Panc1 (cell line): ENCODE measurements at regions not wholly inside any gene's neighbourhood (a gene's known extent, or its start where the extent isn't known, plus 50 kb on each side); places are given as distances from the start of the nearest gene placed in this dataset.

Experiments used
- ATAC-seq: fragments of 200-7000 bp; cut with Tn5 transposase; 2 replicates; pipeline ENCODE4 v1.9.1; 2020; ENCODE audit warnings: mild to moderate bottlenecking, moderate library complexity
- BruUV-seq: library from RNA; stranded (reverse); fragments of 400-500 nt; replicated peaks from 2 replicates; lab custom pipeline; 2021; lab: Mats Ljungman, UMichigan
- CTCF ChIA-PET: fragments of 300-600 bp; sonication (Branson Sonifier 250); formaldehyde crosslinking; loops from one replicate; lab custom pipeline; 2022; ENCODE audit warnings: antibody characterized with exemption; lab: Charles Lee
- POLR2A ChIA-PET: fragments of 300-600 bp; sonication (Branson Sonifier 250); formaldehyde crosslinking; loops from one replicate; lab custom pipeline; 2022; ENCODE audit warnings: antibody characterized with exemption; lab: Charles Lee
- DNase-seq: peaks from one replicate; pipeline ENCODE4 v3.0.0-alpha.2; 2010; ENCODE audit warnings: low read depth, low spot score
- H3K27ac ChIP-seq: 2 replicates; pipeline ENCODE4 v1.5.1; 2011; ENCODE audit warnings: mild to moderate bottlenecking, low read length, inconsistent platforms
- H3K27me3 ChIP-seq: fragments of 200-500 bp; sonication (Bioruptor generic); 2 replicates; pipeline ENCODE4 v1.6.0; 2014; ENCODE audit warnings: low read length, inconsistent platforms; ENCODE audit not compliant: control insufficient read depth, insufficient read depth
- H3K36me3 ChIP-seq: fragments of 200-500 bp; sonication (Bioruptor generic); 2 replicates; pipeline ENCODE4 v1.5.1; 2014; ENCODE audit warnings: inconsistent platforms, mild to moderate bottlenecking, low read length, moderate library complexity; ENCODE audit not compliant: control insufficient read depth, insufficient read depth
- H3K4me1 ChIP-seq: 2 replicates; pipeline ENCODE4 v1.5.1; 2011; ENCODE audit warnings: inconsistent platforms, mild to moderate bottlenecking, low read length, moderate library complexity; ENCODE audit not compliant: control insufficient read depth, insufficient read depth
- H3K4me3 ChIP-seq, 2 experiments: 2 replicates each; pipeline ENCODE4 v1.5.1; 2011 to 2012; ENCODE audit warnings: low read depth in 2 of 2, low read length in 2 of 2, mild to moderate bottlenecking in 2 of 2, inconsistent platforms in 1 of 2, moderate library complexity in 1 of 2
- H3K9me3 ChIP-seq: fragments of 200-500 bp; sonication (Bioruptor generic); 2 replicates; pipeline ENCODE4 v1.5.1; 2014; ENCODE audit warnings: low read depth, mild to moderate bottlenecking, inconsistent platforms, low read length, moderate library complexity; ENCODE audit not compliant: control insufficient read depth, insufficient read depth
- POLR2AphosphoS5 ChIP-seq: IDR thresholded peaks from 2 replicates; pipeline ENCODE4 v1.6.1; 2012; ENCODE audit warnings: mild to moderate bottlenecking, low read depth, low read length, moderate library complexity
- SIN3A ChIP-seq: IDR thresholded peaks from 2 replicates; pipeline ENCODE4 v1.6.1; 2012; ENCODE audit warnings: low read depth, mild to moderate bottlenecking, low read length, moderate library complexity, borderline replicate concordance; ENCODE audit not compliant: insufficient read depth
- TCF7L2 ChIP-seq: IDR thresholded peaks from 2 replicates; pipeline ENCODE4 v1.6.1; 2011; ENCODE audit warnings: mild to moderate bottlenecking, low read depth, low read length, inconsistent platforms
- in situ Hi-C: cut with HindIII; loops from 2 replicates; pipeline ENCODE4 v1.10.0; 2016; ENCODE audit warnings: low sequenced_read_pairs, low pct_unique_long_range_greater_than_20kb
- intact Hi-C: fragments of 100-400 bp; cut with micrococcal nuclease; formaldehyde crosslinking; loops from one replicate; pipeline ENCODE4 v1.10.0; 2022; ENCODE audit not compliant: unreplicated experiment
- TF ChIP-seq, protein P1 (sequence below), 2 experiments: IDR thresholded peaks; 2 replicates each; pipeline ENCODE4 v1.6.1; 2011 to 2012; ENCODE audit warnings: low read depth in 2 of 2, control low read depth in 1 of 2, low read length in 1 of 2, mild to moderate bottlenecking in 1 of 2, moderate library complexity in 1 of 2; ENCODE audit not compliant: insufficient read depth in 1 of 2
- TF ChIP-seq, protein P2 (sequence below): fragments of 450-650 bp; IDR thresholded peaks from 2 replicates; pipeline ENCODE4 v1.5.1; 2017; ENCODE audit warnings: mild to moderate bottlenecking

DNA sequence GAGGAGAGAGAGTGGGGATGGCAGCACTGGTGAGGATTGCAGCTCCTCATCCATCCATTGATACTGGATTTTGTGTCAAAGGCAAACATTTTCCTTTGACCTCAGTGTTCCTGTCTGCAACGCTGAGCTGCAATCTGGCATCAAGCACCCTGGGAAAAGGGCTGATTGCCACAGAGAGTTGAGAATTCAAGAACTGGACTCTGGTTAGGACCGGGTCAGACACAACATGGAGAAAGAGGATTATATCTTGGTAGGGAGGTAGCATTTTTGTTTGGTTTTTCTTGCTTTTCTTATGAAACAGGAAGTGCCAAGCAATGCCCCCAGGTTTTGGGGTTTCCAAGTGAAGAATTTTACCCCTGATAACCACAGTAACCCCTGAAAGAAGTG lies 81.9 kb upstream of the PKDCC start:
- Histone ChIP-seq H3K4me3 (no peak overlapping the region), H3K27me3 (peaks cover 2% of the 10 kb centered on the region; the same call in 1 of the 2 replicates), H3K9me3 (no peaks in the 10 kb centered on the region), H3K4me1 (peaks cover 15% of the 10 kb centered on the region), H3K36me3 (no peaks in the 10 kb centered on the region), H3K27ac (peak overlapping the region; percentile 39; the same call in 1 of the 2 replicates)
- ChIA-PET POLR2A (no interaction called here), CTCF (no interaction called here)
- DNase-seq (no peak), ATAC-seq (no peak)
- intact Hi-C loops (no loop called here), in situ Hi-C loops (no loop called here)
- TF ChIP-seq POLR2AphosphoS5: no peak
- TF ChIP-seq, protein P1, sequence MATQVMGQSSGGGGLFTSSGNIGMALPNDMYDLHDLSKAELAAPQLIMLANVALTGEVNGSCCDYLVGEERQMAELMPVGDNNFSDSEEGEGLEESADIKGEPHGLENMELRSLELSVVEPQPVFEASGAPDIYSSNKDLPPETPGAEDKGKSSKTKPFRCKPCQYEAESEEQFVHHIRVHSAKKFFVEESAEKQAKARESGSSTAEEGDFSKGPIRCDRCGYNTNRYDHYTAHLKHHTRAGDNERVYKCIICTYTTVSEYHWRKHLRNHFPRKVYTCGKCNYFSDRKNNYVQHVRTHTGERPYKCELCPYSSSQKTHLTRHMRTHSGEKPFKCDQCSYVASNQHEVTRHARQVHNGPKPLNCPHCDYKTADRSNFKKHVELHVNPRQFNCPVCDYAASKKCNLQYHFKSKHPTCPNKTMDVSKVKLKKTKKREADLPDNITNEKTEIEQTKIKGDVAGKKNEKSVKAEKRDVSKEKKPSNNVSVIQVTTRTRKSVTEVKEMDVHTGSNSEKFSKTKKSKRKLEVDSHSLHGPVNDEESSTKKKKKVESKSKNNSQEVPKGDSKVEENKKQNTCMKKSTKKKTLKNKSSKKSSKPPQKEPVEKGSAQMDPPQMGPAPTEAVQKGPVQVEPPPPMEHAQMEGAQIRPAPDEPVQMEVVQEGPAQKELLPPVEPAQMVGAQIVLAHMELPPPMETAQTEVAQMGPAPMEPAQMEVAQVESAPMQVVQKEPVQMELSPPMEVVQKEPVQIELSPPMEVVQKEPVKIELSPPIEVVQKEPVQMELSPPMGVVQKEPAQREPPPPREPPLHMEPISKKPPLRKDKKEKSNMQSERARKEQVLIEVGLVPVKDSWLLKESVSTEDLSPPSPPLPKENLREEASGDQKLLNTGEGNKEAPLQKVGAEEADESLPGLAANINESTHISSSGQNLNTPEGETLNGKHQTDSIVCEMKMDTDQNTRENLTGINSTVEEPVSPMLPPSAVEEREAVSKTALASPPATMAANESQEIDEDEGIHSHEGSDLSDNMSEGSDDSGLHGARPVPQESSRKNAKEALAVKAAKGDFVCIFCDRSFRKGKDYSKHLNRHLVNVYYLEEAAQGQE (IDR thresholded peaks at IDR 0.05; ENCODE audit: insufficient read depth in 1 of 2, low read depth in 2 of 2, low read length in 1 of 2): no peak
- BruUV-seq: no TSS peak

DNA sequence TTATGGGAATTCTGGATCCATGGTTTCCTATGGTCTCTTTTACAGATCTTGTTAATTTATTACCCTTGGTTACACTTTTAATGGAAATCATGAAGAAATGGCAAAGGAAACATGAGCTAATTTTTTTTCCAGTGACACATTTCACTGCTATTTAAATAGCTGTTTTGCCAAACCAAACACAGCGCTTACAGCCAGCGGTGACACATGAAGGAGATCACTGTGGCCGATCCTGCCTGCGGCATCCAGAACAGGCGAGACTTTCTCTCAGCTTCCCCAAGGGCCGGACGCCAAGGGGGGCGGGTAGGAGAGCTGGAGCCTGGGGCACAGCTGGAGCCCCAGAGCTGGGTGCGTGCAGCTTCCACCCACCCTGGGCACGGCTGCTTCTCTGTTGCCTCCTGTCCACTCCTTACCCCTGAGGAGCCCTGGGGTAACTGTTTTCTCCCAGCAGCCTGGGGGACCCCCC lies 81.4 kb upstream of the PKDCC start:
- ATAC-seq: peak; percentile 84

DNA sequence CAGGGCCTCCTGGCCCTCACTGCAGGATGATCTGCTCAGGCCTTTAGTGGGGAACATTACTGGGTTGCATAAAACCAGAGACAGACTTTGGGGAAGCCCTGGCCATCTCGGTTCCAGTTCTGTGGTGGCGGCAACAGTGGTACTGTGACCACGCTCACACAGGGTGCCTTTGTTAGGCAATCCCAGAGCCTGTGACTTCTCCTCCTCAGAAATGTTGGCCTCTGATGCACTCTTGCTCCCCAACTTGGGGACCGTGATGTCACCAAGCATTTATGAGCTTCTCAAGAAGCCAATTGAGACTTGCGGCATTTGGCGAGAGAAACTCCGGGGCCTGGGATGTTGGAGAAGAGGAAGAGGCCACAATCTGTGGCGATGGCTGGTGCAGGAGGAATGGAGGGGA lies 80.9 kb upstream of the PKDCC start:
- Histone ChIP-seq H3K4me1 (peaks cover 15% of the 10 kb centered on the region), H3K36me3 (no peaks in the 10 kb centered on the region), H3K27ac (0 out of 2 replicates have a peak overlapping the region, but pooled peaks have one; percentile 17), H3K9me3 (no peaks in the 10 kb centered on the region), H3K4me3 (no peak overlapping the region), H3K27me3 (no peaks in the 10 kb centered on the region)
- intact Hi-C loops (no loop called here), in situ Hi-C loops (no loop called here)
- BruUV-seq: no TSS peak
- TF ChIP-seq SIN3A: no peak
- TF ChIP-seq, protein P2, sequence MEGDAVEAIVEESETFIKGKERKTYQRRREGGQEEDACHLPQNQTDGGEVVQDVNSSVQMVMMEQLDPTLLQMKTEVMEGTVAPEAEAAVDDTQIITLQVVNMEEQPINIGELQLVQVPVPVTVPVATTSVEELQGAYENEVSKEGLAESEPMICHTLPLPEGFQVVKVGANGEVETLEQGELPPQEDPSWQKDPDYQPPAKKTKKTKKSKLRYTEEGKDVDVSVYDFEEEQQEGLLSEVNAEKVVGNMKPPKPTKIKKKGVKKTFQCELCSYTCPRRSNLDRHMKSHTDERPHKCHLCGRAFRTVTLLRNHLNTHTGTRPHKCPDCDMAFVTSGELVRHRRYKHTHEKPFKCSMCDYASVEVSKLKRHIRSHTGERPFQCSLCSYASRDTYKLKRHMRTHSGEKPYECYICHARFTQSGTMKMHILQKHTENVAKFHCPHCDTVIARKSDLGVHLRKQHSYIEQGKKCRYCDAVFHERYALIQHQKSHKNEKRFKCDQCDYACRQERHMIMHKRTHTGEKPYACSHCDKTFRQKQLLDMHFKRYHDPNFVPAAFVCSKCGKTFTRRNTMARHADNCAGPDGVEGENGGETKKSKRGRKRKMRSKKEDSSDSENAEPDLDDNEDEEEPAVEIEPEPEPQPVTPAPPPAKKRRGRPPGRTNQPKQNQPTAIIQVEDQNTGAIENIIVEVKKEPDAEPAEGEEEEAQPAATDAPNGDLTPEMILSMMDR: no peak
- TF ChIP-seq, protein P1 (IDR thresholded peaks at IDR 0.05; ENCODE audit: insufficient read depth in 1 of 2, low read depth in 2 of 2, low read length in 1 of 2): no peak
- no peak for TF ChIP-seq TCF7L2
- TF ChIP-seq POLR2AphosphoS5: no peak
- DNase-seq (no peak), ATAC-seq (peak; percentile 17; the same call in 1 of the 2 replicates)
- ChIA-PET POLR2A (no interaction called here), CTCF (no interaction called here)

More for the DNA sequence above, 81.4 kb upstream of the PKDCC start:
- H3K36me3 ChIP-seq: no peaks in the 10 kb centered on the region
- POLR2A ChIA-PET: no interaction called here
- peak overlapping the region; percentile 39; the same call in 1 of the 2 replicates for H3K27ac ChIP-seq
- H3K9me3 ChIP-seq: no peaks in the 10 kb centered on the region
- DNase-seq: peak; percentile 10
- BruUV-seq: no TSS peak
- CTCF ChIA-PET: no interaction called here
- H3K4me1 ChIP-seq: peaks cover 15% of the 10 kb centered on the region
- intact Hi-C loops: no loop called here
- H3K4me3 ChIP-seq: no peak overlapping the region
- H3K27me3 ChIP-seq: peaks cover 2% of the 10 kb centered on the region; the same call in 1 of the 2 replicates
- in situ Hi-C loops: no loop called here
- TF ChIP-seq POLR2AphosphoS5 (no peak), SIN3A (no peak), TCF7L2 (peak; percentile 46; the same call in 1 of the 2 replicates)
- TF ChIP-seq, protein P2: no peak
